ENCODE measurements at regions not wholly inside any gene's neighbourhood (a gene's known extent, or its start where the extent isn't known, plus 50 kb on each side); places are given as distances from the start of the nearest gene placed in this dataset.

DNA sequence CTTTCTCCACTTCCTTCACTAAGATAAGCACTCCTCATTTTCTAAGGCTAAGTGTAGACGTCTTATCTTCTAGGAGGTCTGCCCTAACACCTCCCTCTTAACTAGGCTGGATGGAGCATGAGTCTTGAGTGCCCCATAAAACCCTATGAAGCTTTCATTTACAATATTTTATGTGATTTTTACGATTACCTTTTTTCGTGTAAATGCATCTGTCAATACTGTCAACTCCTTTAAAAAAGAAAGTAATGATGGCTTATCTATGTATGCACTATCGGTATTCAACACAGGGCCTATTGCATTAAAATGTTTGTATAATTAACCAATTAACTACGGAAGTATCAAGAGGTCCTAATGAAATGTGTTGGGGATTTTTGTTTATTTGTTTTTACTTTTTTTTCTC, 156.0 kb upstream of the FAM83B start:
- peaks cover 0 to 3% of the 10 kb centered on the region in 2 experiments; a peak in 2 of 5 replicates for H3K9me3 Mint-ChIP-seq
- Histone ChIP-seq H2BK20ac (ENCODE audit: low read depth, low read length, poor library complexity, severe bottlenecking) (no peak overlapping the region), H4K8ac (replicated peaks; ENCODE audit: insufficient read length, low read depth, low read length) (no peak overlapping the region), H3K4me1 (ENCODE audit: insufficient read depth, low read length) (no peaks in the 10 kb centered on the region), H3K23me2 (ENCODE audit: insufficient read length, low read depth, low read length, poor library complexity, severe bottlenecking) (no peaks in the 10 kb centered on the region), H2BK5ac (ENCODE audit: insufficient read length, low read length) (no peak overlapping the region), H4K91ac (ENCODE audit: insufficient read length, low read depth, low read length) (no peak overlapping the region), H3K14ac (ENCODE audit: insufficient read depth, low read length) (no peak overlapping the region), H2AFZ (ENCODE audit: low read length) (no peak overlapping the region), H3K9ac (ENCODE audit: extremely low read depth, insufficient read length, low read length) (no peak overlapping the region), H3K27me3 (ENCODE audit: insufficient read depth, low read length) (peaks cover 17% of the 10 kb centered on the region; the same call in 1 of the 2 replicates), H3K79me2 (ENCODE audit: insufficient read depth, low read length) (no peaks in the 10 kb centered on the region), H3K18ac (ENCODE audit: insufficient read length, low read depth, low read length) (no peak overlapping the region), H4K20me1 (ENCODE audit: control insufficient read depth, insufficient read depth, insufficient read length) (no peaks in the 10 kb centered on the region), H3K4me2 (ENCODE audit: insufficient read depth, insufficient read length, low read length) (no peak overlapping the region), H3K27ac (ENCODE audit: insufficient read length, low read depth, low read length) (no peak overlapping the region), H3K79me1 (ENCODE audit: insufficient read depth, low read depth, low read length, poor library complexity, severe bottlenecking) (no peaks in the 10 kb centered on the region), H3K23ac (ENCODE audit: insufficient read length, low read depth, low read length) (no peak overlapping the region), H4K5ac (ENCODE audit: insufficient read length, low read depth, low read length) (no peak overlapping the region), H3K9me3 (ENCODE audit: control insufficient read depth, low read depth, low read length) (no peaks in the 10 kb centered on the region), H2BK120ac (ENCODE audit: low read depth, low read length, poor library complexity, severe bottlenecking) (no peak overlapping the region), H3K56ac (ENCODE audit: insufficient read length, low read depth, low read length) (no peak overlapping the region), H2AK5ac (ENCODE audit: insufficient read length, low read length) (no peak overlapping the region), H2BK12ac (ENCODE audit: insufficient read length, low read depth, low read length) (no peak overlapping the region), H3T11ph (ENCODE audit: low read length) (no peak overlapping the region), H2BK15ac (ENCODE audit: low read depth, low read length) (no peak overlapping the region), H3K4ac (ENCODE audit: low read depth, low read length) (no peak overlapping the region)
- peaks cover 80% of the 10 kb centered on the region for H3K27me3 Mint-ChIP-seq (ENCODE audit: low read depth)
- H3K4me3 Mint-ChIP-seq, result no peak overlapping the region
- no peak for DNase-seq
- H3K4me1 Mint-ChIP-seq, result peaks cover 8 to 9% of the 10 kb centered on the region in 2 experiments
- no peaks in the 10 kb centered on the region for H3K36me3 Mint-ChIP-seq (ENCODE audit: insufficient read depth in 1 of 3, low read depth in 3 of 3)
- H3K27ac Mint-ChIP-seq, result no peak overlapping the region
- no peak for TF ChIP-seq CTCF (conservative IDR thresholded peaks at IDR 0.05)
- WGBS (ENCODE audit: extremely low coverage, insufficient read length, low lambda C conversion rate), result no CpG with 5 or more reads among the region's 5 CpGs

All from H9 (cell line).